Liver (tissue), 8 donors: ENCODE measurements at regions not wholly inside any gene's neighbourhood (a gene's known extent, or its start where the extent isn't known, plus 50 kb on each side); places are given as distances from the start of the nearest gene placed in this dataset.

Experiments used
- DNase-seq: peaks from one replicate; pipeline ENCODE4 v3.0.0-alpha.2; 2017; ENCODE audit warnings: low spot score
- H3K27ac ChIP-seq, 2 donors: one replicate each; pipeline ENCODE4 v1.7.0; 2013; ENCODE audit warnings: inconsistent platforms in 2 of 2, low read length in 2 of 2, control low read depth in 1 of 2, low read depth in 1 of 2, mild to moderate bottlenecking in 1 of 2
- H3K27me3 ChIP-seq, 4 donors: one replicate each; pipeline versions ENCODE4 v1.6.1 to v1.7.0; 2013; ENCODE audit warnings: low read length in 3 of 4, inconsistent platforms in 1 of 4, mild to moderate bottlenecking in 1 of 4, moderate library complexity in 1 of 4; ENCODE audit not compliant: control insufficient read depth in 4 of 4, insufficient read depth in 4 of 4
- H3K36me3 ChIP-seq, 4 donors: one replicate each; pipeline versions ENCODE4 v1.6.1 to v1.7.0; 2013; ENCODE audit warnings: low read length in 3 of 4, mild to moderate bottlenecking in 3 of 4, low read depth in 1 of 4, moderate library complexity in 1 of 4; ENCODE audit not compliant: control insufficient read depth in 4 of 4, insufficient read depth in 3 of 4
- H3K4me1 ChIP-seq, 4 donors: one replicate each; pipeline versions ENCODE4 v1.6.1 to v1.7.0; 2013; ENCODE audit warnings: low read length in 3 of 4, mild to moderate bottlenecking in 3 of 4, moderate library complexity in 1 of 4; ENCODE audit not compliant: control insufficient read depth in 4 of 4, insufficient read depth in 4 of 4
- H3K4me3 ChIP-seq, 3 donors: one replicate each; pipeline versions ENCODE4 v1.6.1 to v1.7.0; 2013; ENCODE audit warnings: low read length in 3 of 3, control low read depth in 1 of 3, low read depth in 1 of 3, mild to moderate bottlenecking in 1 of 3
- H3K9ac ChIP-seq, 2 donors: one replicate each; pipeline ENCODE4 v1.7.0; 2013; ENCODE audit warnings: low read length in 2 of 2, mild to moderate bottlenecking in 2 of 2, moderate library complexity in 2 of 2, control low read depth in 1 of 2, low read depth in 1 of 2
- H3K9me3 ChIP-seq, 4 donors: one replicate each; pipeline versions ENCODE4 v1.6.1 to v1.7.0; 2013; ENCODE audit warnings: low read length in 3 of 4; ENCODE audit not compliant: control insufficient read depth in 4 of 4
- ATF3 ChIP-seq: IDR thresholded peaks from 2 replicates; pipeline ENCODE4 v1.6.1; 2016; ENCODE audit warnings: antibody characterized with exemption
- CTCF ChIP-seq: fragments of 150-350 bp; IDR thresholded peaks from 2 replicates; pipeline ENCODE4 v1.5.1; 2017; ENCODE audit warnings: improper control_type of control experiment, low read depth, low read length; ENCODE audit not compliant: missing input control
- FOXA1 ChIP-seq: IDR thresholded peaks from 2 replicates; pipeline ENCODE4 v1.6.1; 2016; ENCODE audit warnings: antibody characterized with exemption
- GABPA ChIP-seq, 2 donors: IDR thresholded peaks in 1 of 2; conservative IDR thresholded peaks in 1 of 2; 2 replicates each; pipeline ENCODE4 v1.6.1; 2016; ENCODE audit warnings: antibody characterized with exemption in 2 of 2, mild to moderate bottlenecking in 1 of 2, moderate library complexity in 1 of 2
- HNF4A ChIP-seq, 2 donors: conservative IDR thresholded peaks; 2 replicates each; pipeline ENCODE4 v1.6.1; 2016; ENCODE audit warnings: antibody characterized with exemption in 2 of 2, mild to moderate bottlenecking in 2 of 2
- HNF4G ChIP-seq: IDR thresholded peaks from 2 replicates; pipeline ENCODE4 v1.6.1; 2016; ENCODE audit warnings: antibody characterized with exemption
- JUND ChIP-seq, 2 donors: IDR thresholded peaks; 2 replicates each; pipeline ENCODE4 v1.6.1; 2016; ENCODE audit warnings: antibody characterized with exemption in 2 of 2
- NR2F2 ChIP-seq: IDR thresholded peaks from 2 replicates; pipeline ENCODE4 v1.6.1; 2016; ENCODE audit warnings: antibody characterized with exemption
- REST ChIP-seq: IDR thresholded peaks from 2 replicates; pipeline ENCODE4 v1.6.1; 2016; ENCODE audit warnings: antibody characterized with exemption, mild to moderate bottlenecking
- RXRA ChIP-seq, 2 donors: IDR thresholded peaks; 2 replicates each; pipeline ENCODE4 v1.6.1; 2017 to 2018; ENCODE audit warnings: antibody characterized with exemption in 2 of 2, mild to moderate bottlenecking in 1 of 2
- TAF1 ChIP-seq: conservative IDR thresholded peaks from 2 replicates; pipeline ENCODE4 v1.6.1; 2016; ENCODE audit warnings: antibody characterized with exemption, mild to moderate bottlenecking
- WGBS: extraction: QIAGEN DNeasy Blood & Tissue Kit; methylation state at CpG from one replicate; pipeline ENCODE4 v1.1.7; 2013; 5-methylcytosine and 5-hydroxymethylcytosine counted together
- donor health status: healthy.
- donor health status: healthy.
- donor health status: healthy.
- donor health status: healthy.
- donor health status: healthy.

GRCh38 chr3:24945563-24945962 is 450.9 kb upstream of the THRB start:
- no peaks in the 10 kb centered on the region for H3K36me3 ChIP-seq
- no peaks in the 10 kb centered on the region for H3K4me1 ChIP-seq
- WGBS: 66% methylated on average over 2 of the region's 2 CpGs
- H3K27ac ChIP-seq: no peak overlapping the region
- DNase-seq: no peak
- no peaks in the 10 kb centered on the region for H3K27me3 ChIP-seq
- H3K9me3 ChIP-seq: peaks cover 0 to 1% (median 0%) of the 10 kb centered on the region in 4 donors
- H3K4me3 ChIP-seq: no peak overlapping the region
- TF ChIP-seq ATF3: no peak
- no peak for TF ChIP-seq RXRA (IDR thresholded peaks at IDR 0.05)
- TF ChIP-seq REST: no peak
- TF ChIP-seq GABPA (IDR thresholded peaks at IDR 0.05 in 1 of 2, conservative IDR thresholded peaks at IDR 0.05 in 1 of 2): no peak
- TF ChIP-seq FOXA1: no peak
- TF ChIP-seq NR2F2: no peak
- TF ChIP-seq HNF4A (conservative IDR thresholded peaks at IDR 0.05): no peak
- no peak for TF ChIP-seq JUND (IDR thresholded peaks at IDR 0.05)
- no peak for TF ChIP-seq HNF4G
- TF ChIP-seq TAF1: no peak
- no peak for TF ChIP-seq CTCF
- H3K9ac ChIP-seq: no peak overlapping the region

- Histone ChIP-seq H3K4me3 (no peak overlapping the region), H3K9me3 (peaks cover 0 to 1% (median 0%) of the 10 kb centered on the region in 4 donors), H3K36me3 (no peaks in the 10 kb centered on the region), H3K27ac (no peak overlapping the region), H3K4me1 (no peaks in the 10 kb centered on the region), H3K27me3 (no peaks in the 10 kb centered on the region), H3K9ac (no peak overlapping the region)
- no peak for TF ChIP-seq ATF3
- TF ChIP-seq REST: no peak
- 75% methylated on average over 4 of the region's 4 CpGs for WGBS
- no peak for DNase-seq
Measured at GRCh38 chr3:24947103-24947502, 452.5 kb upstream of the THRB start.
